Stimulated activated CD8-positive, alpha-beta memory T cell treated with anti-CD3 and anti-CD28 coated beads, Interleukin-4, amount 100 ng/mL, for 24 hours (primary cell): ENCODE measurements at regions not wholly inside any gene's neighbourhood (a gene's known extent, or its start where the extent isn't known, plus 50 kb on each side); places are given as distances from the start of the nearest gene placed in this dataset.

Experiments used
- DNase-seq: peaks from one replicate; pipeline ENCODE4 v3.0.0-alpha.2; 2020; ENCODE audit warnings: low read depth

DNA sequence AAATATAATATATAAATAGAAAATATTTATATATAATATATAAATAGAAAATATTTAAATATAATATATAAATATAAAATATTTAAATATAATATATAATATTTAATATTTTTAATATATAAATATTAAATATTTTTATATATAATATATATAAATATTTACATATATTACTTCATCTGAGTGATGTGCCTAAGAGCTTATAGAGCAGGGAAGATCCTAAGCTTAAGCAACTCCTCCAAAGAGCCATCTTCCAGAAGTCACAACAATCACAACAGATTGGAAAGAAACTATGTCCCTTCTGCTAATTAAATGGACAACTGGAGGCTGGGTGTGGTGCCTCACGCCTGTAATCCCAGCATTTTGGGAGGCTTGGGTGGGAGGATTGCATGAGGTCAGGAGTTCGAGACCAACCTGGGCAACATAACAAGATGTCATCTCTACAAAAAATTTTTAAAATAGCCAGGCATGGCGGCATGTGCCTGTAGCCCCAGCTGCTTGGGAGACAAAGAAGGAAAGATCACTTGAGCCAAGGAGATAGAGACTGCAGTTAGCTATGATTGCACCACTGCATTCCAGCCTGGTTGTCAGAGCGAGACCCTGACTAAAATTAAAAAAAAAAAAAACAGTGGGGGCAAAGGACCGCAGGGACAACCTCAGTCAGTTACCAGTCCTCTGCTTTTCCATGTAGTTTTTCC, 198.7 kb downstream of the SKIDA1 start:
- no peak for DNase-seq

GRCh38 chr10:21318540-21319167, 206.8 kb downstream of the SKIDA1 start:
- DNase-seq = no peak

GRCh38 chr10:21317902-21318301, 207.6 kb downstream of the SKIDA1 start:
- no peak for DNase-seq

DNA sequence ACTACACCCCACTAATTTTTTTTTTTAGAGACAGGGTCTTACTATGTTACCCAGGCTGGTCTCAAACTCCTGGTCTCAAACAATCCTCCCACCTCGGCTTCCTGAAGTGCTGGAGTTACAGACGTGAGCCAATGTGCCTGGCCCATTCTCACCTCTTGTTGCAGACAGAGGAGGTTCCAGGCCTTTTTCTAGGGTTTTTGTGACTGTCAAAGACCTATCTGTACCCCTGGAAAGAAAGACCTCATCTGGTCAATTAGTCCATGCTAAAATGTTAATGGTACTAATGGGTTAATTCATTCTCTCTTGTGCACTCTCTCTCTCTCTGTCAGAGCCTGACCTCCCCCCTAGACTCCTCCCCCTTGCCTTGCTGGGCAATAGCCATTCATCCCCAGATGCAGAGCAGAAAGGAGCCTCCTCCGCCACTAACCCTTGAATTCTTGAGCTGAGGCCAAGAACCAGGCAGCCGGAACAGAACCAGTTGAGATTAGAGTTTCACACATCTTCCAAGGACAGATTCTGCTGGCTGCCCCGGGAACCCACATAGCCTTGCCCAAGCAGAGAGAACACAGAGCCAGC, 209.7 kb downstream of the SKIDA1 start:
- no peak for DNase-seq

- DNase-seq = no peak
Measured at GRCh38 chr10:21314906-21315644, 210.4 kb downstream of the SKIDA1 start.

DNA sequence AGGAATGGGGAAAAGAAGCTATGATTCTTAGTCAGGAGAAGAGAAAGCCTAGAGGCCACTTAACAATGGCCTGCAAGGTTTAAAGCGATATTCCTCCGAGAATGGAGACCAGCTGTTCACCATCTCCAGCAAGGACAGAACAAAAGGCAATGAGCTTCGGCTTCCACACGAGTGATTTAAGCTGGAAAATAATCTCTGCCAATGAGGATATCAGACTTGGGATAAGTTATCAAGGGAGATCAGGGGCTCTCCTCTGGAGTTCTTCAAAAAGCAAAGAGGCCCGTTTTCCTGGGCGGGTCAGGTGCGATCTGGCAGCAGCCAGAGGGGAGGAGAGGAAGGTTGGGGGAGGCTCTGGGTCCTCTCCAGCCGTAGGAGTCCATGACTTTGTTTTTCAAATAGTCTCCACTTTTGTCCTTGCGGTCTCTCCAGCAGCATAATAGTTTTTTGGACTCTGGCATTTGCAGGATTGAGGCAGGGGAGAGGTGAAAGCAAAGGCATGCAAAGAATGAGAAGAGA, 211.3 kb downstream of the SKIDA1 start:
- no peak for DNase-seq

DNA sequence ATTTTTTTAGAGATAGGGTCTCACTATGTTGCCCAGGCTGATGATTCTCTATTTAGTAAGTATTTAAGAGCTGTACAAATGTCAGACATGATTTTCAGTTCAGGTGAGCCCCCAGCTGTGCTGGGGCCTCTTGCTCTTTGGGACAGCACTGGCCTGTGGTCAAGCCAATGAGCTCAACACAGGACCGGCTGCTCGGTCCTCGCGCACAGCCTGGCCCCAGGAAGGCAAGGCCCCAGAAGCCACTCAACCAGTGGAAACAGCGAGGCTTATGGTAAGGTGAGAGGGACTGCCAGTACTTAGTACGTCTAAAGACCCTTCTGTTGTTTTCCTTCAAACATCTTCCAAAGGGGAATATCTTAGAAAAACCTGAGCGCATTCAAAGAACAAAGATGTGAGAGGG, 211.8 kb downstream of the SKIDA1 start:
- DNase-seq = no peak

DNA sequence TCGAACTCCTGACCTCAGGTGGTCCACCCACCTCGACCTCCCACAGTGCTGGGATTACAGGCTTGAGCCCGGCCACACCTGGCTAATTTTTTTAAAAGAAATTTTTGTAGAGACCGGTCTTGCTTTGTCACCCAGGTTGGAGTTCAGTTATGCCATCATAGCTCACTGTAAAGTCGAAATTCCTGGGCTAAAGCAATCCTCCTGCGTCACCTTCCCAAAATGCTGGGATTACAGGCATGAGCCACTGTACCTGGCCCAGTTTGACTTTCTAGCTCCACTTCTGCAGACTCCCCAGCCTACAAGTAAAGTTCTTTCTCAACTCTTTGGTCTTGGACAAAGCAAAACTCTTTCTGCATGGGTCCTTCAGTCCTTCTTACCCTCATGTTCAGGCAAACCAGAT, 214.1 kb downstream of the SKIDA1 start:
- DNase-seq = no peak

- DNase-seq = no peak
Measured at GRCh38 chr10:21309427-21309826, 216.1 kb downstream of the SKIDA1 start.

- DNase-seq = no peak
Measured at GRCh38 chr10:21308946-21309345, 216.5 kb downstream of the SKIDA1 start.

DNA sequence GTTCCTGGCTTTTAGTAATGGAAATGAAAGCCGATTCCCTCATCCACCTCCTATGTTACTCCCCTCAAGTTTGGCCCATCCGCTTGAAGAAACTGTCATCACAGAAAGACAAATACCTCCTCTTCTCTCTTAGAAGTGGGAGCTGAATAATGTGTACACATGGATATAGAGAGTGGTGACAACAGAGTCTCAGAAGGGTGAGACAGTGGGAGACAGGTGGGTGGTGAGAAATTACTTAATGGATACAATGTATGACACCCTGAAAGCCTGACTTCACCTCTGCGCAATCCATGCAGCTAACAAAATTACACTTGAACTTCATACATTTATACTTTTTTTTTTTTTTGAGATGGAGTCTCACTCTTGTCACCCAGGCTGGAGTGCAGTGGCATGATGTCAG, 217.5 kb downstream of the SKIDA1 start:
- DNase-seq = no peak

DNA sequence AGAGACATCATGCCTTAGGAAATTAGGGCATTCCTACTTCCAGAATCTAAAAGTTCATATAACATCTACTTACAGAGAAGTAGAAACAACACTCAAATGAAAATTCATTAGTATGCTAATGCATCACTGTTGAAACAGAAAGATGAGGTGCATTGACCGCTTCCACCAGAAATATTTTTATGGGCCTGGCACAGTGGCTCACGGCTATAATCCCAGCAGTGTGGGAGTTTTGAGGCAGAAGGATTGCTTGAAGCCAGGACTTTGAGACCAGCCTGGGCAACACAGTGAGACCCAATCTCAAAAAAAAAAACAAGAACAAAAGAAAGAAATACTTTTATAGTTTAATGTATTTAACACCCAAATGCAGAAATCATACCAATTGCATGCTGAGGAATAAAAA, 220.9 kb downstream of the SKIDA1 start:
- no peak for DNase-seq

DNA sequence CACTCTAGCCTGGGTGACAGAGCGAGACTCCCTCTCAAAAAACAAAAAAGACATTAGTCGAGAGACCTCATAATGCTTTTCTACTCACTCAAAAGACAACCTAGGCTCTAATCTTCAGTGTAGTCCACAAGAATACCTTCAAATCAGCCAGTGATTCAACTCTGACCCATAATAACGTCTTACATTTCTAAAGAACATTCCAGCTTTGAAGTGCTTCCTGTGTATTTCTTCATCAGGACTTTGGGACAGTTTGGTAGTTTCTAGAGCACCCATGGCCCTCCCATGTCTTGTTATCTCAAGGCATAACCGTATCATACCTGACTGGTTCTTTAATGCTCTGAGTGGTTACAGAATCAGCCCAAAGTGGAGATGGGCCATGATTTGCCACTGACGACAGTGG, 221.3 kb downstream of the SKIDA1 start:
- DNase-seq = no peak

GRCh38 chr10:21300551-21300950, 224.9 kb downstream of the SKIDA1 start:
- no peak for DNase-seq

DNA sequence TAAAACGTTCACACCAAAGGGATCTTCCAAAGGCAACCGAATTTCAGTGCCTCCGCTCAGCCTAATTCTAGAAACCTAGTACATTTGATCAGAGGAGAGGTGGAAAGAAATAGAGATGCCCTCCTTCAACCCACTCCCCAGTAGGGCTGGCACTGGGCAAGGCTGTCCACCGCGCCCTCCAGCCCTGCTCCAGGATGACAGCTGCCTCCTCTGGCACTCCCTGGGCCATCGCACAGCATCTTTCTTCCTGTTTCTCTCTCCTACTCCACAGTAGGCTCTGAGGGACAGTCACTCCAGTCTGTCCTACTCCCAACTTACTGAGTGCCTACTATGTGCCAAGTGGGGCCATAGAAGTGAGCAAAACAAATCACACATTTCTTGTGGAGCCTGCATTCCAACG, 226.2 kb downstream of the SKIDA1 start:
- DNase-seq = no peak

DNA sequence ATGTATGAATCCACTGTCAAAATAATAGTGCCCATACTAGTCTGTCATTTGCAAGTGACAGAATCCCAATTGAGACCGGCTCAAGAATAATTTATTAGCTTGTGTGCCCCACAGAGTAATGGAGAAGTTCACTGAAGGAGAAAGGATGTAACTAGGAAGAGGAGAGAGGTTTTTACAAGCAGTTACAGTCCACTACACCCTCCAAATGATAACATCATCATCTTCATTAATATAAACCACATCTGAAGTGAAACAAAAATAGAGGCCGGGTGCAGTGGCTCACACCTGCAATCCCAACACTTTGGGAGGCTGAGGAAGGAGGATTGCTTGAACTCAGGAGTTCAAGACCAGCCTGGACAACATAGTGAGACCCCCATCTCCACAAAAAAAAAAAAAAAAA, 226.8 kb downstream of the SKIDA1 start:
- no peak for DNase-seq

GRCh38 chr10:21297603-21298383, 227.7 kb downstream of the SKIDA1 start:
- no peak for DNase-seq

DNA sequence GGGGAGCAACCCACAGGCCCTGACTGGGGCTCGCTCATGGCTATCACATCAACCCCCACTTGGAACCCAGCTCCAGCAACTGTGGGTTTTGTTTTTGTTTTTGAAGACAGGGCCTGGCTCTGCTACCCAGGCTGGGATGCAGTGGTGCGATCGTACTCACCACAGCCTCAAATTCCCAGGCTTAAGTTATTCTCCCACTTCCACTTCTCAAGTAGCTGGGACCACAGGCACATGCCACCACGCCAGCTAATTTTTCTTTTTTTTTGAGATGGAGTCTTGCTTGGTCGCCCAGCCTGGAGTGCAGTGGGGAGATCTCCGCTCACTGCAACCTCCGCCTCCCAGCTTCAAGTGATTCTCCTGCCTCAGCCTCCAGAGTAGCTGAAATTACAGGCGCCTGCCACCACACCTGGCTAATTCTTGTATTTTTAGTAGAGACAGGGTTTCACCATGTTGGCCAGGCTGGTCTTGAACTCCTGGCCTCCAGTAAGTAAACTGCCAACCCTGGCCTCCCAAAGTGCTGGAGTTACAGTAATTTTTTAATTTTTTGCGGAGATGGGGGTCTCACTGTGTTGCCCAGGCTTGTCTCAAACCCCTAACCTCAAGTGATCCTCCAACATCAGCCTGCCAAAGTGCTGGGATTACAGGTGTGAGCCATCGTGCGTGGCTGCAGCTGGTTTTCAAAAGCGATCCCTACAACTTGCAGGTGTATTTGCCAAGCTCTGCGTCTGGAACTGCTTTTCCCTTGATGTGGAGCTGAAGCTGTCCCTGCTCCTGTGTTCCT, 228.7 kb downstream of the SKIDA1 start:
- DNase-seq = no peak

DNA sequence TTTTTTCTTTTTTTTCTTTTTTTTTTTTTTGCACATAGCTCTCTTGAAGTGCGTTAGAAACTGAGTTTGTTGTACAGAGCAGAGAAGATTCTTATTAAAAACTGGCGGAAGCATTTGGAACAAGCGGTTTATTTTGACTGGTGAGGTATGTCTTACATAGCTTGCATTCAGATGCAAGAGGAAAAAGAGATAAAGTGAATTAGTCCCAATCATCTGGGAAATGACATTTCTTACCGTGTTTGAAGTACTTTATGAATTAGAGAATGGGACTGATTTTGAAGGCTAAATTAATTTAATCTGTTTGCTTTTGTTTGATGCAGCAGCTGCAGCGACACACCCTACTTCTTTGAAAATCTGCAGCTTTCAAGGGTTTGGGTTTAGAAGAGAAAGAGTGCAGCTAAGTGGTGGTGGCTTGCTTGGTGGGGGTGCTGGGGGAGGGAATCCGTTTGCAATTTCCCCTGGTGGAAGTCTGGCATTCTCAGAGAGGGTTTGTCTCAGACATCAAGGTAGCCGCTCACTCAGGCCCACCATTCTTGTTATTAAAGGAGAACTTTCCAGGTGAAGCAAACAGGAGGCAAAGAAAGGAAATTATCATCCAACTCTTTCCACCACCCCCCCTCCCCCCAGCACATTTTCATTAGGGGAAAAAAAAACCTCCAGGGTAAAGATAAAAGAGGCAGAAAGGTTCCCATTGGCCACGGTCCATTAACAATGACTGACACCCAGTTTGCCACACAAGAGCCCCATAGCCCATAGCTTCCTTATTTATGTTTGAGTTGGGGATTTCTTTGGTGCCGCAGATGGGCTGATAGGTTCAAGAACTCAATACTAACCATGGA, 231.7 kb downstream of the SKIDA1 start:
- DNase-seq = no peak
